KMS-11 (cell line): ENCODE measurements at regions not wholly inside any gene's neighbourhood (a gene's known extent, or its start where the extent isn't known, plus 50 kb on each side); places are given as distances from the start of the nearest gene placed in this dataset.

Source experiments
- H2AFZ ChIP-seq: fragments of 200-600 bp; sonication (generic); 2 replicates; pipeline ENCODE4 v1.6.1; 2016; ENCODE audit warnings: antibody characterized with exemption, mixed run types, low read depth
- H3K27ac ChIP-seq: fragments of 200-600 bp; sonication (generic); 2 replicates; pipeline ENCODE4 v1.6.1; 2016; ENCODE audit warnings: mild to moderate bottlenecking, mixed run types
- H3K27me3 ChIP-seq: fragments of 200-600 bp; sonication (generic); 2 replicates; pipeline ENCODE4 v1.6.1; 2017; ENCODE audit warnings: mild to moderate bottlenecking, low read depth, mixed run types, moderate library complexity; ENCODE audit not compliant: insufficient read depth
- H3K36me3 ChIP-seq: fragments of 200-600 bp; sonication (generic); 2 replicates; pipeline ENCODE4 v1.6.1; 2017; ENCODE audit warnings: mild to moderate bottlenecking, mixed run types; ENCODE audit not compliant: insufficient read depth
- H3K4me1 ChIP-seq: fragments of 200-600 bp; sonication (generic); 2 replicates; pipeline ENCODE4 v1.6.1; 2016; ENCODE audit warnings: mild to moderate bottlenecking, low read depth, mixed run types; ENCODE audit not compliant: poor library complexity, severe bottlenecking
- H3K4me2 ChIP-seq: fragments of 200-600 bp; sonication (generic); 2 replicates; pipeline ENCODE4 v1.7.0; 2016; ENCODE audit warnings: mild to moderate bottlenecking, mixed run types
- H3K4me3 ChIP-seq: fragments of 200-600 bp; sonication (generic); IDR thresholded peaks from 2 replicates; pipeline ENCODE4 v1.6.1; 2017; ENCODE audit warnings: low read depth, low read length, mixed read lengths; ENCODE audit not compliant: insufficient read depth
- H3K79me2 ChIP-seq: fragments of 200-600 bp; sonication (generic); 2 replicates; pipeline ENCODE4 v1.6.1; 2016; ENCODE audit warnings: low read depth, mixed run types; ENCODE audit not compliant: insufficient read depth
- H3K9ac ChIP-seq: fragments of 200-600 bp; sonication (generic); 2 replicates; pipeline ENCODE4 v1.6.1; 2016; ENCODE audit warnings: mild to moderate bottlenecking, mixed run types
- H4K20me1 ChIP-seq: fragments of 200-600 bp; sonication (generic); 2 replicates; pipeline ENCODE4 v1.6.1; 2016; ENCODE audit warnings: mild to moderate bottlenecking, mixed run types; ENCODE audit not compliant: insufficient read depth
- CTCF ChIP-seq: fragments of 200-600 bp; sonication (generic); conservative IDR thresholded peaks from 2 replicates; pipeline ENCODE4 v1.6.1; 2017; ENCODE audit warnings: low read depth, mild to moderate bottlenecking, antibody characterized with exemption, low read length, moderate library complexity, mixed read lengths

- H3K4me1 ChIP-seq: peaks cover 7% of the 10 kb centered on the region
- no peak for TF ChIP-seq CTCF
- H3K4me2 ChIP-seq: no peak overlapping the region
- no peak overlapping the region for H3K9ac ChIP-seq
- no peaks in the 10 kb centered on the region for H3K27me3 ChIP-seq
- H3K4me3 ChIP-seq: no peak overlapping the region
- H2AFZ ChIP-seq: no peak overlapping the region
- no peak overlapping the region for H3K27ac ChIP-seq
- H3K36me3 ChIP-seq: no peaks in the 10 kb centered on the region; the same call in 1 of the 2 replicates
- H4K20me1 ChIP-seq: no peaks in the 10 kb centered on the region
- H3K79me2 ChIP-seq: no peaks in the 10 kb centered on the region
Observed at GRCh38 chr7:116159711-116160110, 50.6 kb upstream of the TES start.
